Fibroblast of mammary gland (primary cell): ENCODE measurements at regions not wholly inside any gene's neighbourhood (a gene's known extent, or its start where the extent isn't known, plus 50 kb on each side); places are given as distances from the start of the nearest gene placed in this dataset.
"Not testable (repeated sequence)": the region's sequence is repeated elsewhere in the genome, so short reads cannot be mapped to it uniquely, and the experiment has no call there.

Experiments used
- DNase-seq: peaks from one replicate; pipeline ENCODE4 v3.0.0-alpha.2; 2010; ENCODE audit warnings: low read depth
- H3K4me3 ChIP-seq: 2 replicates; pipeline ENCODE4 v1.5.1; 2011; ENCODE audit warnings: low read depth, mild to moderate bottlenecking, low read length, moderate library complexity; ENCODE audit not compliant: control insufficient read depth
- TF ChIP-seq, protein P1 (sequence below): conservative IDR thresholded peaks from 2 replicates; pipeline ENCODE4 v1.5.1; 2011; ENCODE audit warnings: low read depth, low read length, inconsistent platforms; ENCODE audit not compliant: control insufficient read depth, insufficient read depth

DNA sequence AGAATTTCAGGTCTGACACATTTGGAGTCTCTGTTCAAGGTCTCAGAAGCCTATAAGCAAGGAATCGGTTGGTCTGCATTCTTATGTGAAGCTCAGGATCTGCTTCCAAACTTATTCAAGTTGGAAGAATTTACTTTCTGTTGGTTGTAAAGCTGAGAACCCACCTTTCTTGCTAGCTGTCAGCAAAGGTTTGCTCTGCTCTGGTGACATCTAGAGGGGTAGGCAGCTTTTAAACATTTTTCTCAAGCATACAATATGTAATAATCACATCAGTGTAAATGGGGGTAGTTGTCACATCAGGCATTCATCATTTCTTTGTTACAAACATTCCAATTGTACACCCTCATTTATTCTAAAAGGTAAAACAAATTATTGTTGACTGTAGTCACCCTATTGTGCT lies 935.2 kb downstream of the TRAM1L1 start:
- TF ChIP-seq, protein P1, sequence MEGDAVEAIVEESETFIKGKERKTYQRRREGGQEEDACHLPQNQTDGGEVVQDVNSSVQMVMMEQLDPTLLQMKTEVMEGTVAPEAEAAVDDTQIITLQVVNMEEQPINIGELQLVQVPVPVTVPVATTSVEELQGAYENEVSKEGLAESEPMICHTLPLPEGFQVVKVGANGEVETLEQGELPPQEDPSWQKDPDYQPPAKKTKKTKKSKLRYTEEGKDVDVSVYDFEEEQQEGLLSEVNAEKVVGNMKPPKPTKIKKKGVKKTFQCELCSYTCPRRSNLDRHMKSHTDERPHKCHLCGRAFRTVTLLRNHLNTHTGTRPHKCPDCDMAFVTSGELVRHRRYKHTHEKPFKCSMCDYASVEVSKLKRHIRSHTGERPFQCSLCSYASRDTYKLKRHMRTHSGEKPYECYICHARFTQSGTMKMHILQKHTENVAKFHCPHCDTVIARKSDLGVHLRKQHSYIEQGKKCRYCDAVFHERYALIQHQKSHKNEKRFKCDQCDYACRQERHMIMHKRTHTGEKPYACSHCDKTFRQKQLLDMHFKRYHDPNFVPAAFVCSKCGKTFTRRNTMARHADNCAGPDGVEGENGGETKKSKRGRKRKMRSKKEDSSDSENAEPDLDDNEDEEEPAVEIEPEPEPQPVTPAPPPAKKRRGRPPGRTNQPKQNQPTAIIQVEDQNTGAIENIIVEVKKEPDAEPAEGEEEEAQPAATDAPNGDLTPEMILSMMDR: no peak
- no peak overlapping the region for H3K4me3 ChIP-seq
- DNase-seq: no peak

DNA sequence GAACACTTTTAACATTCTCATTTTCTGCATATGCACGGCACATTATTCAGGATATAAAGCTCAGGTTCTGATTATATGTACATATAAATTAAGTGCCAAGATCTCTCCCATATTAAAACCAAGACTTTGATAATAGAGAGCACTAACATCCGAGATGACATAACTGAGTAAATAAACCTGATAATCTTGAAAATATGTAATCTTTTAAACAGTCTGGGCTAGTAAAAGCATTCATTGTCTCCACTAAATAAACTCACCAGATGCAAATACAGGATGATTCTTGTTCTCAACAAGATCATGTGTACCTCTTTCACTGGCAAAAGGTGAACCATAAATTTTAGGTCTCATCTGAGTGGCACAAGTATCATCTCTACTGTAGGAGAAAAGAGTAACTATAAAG lies 942.2 kb downstream of the TRAM1L1 start:
- H3K4me3 ChIP-seq: no peak overlapping the region
- DNase-seq: no peak
- TF ChIP-seq, protein P1: no peak

DNA sequence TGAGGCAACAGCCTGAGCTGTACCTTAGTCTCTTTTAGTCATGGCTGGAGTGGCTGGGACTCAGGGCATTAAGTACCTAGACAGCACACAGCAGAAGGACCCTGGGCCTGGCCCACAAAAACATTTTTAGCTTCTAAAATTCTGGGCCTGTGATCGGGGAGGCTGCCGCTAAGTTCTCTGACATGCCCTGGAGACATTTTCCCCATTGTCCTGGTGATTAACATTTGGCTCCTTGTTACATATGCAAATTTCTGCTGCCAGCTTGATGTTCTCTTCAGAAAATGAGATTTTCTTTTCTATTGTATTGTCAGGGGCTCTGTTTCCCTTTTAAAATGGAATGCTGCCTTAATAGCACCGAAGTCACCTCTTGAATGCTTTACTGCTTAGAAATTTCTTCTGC lies 952.4 kb downstream of the TRAM1L1 start:
- no peak overlapping the region for H3K4me3 ChIP-seq
- TF ChIP-seq, protein P1: no peak
- DNase-seq: no peak

DNA sequence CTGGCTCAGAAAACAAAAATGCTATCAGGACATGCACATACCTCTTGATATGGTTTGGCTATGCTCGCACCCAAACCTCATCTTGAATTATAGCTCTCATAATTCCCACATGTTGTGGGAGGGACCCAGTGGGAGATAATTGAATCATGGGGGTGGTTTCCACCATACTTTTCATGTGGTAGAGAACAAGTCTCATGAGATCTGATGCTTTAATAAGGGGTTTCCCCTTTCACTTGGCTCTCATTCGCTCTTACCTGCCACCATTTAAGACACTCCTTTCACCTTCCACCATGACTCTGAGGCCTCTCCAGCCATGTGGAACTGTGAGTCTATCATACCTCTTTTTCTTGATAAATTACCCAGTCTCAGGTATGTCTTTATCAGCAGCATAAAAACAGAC lies 958.6 kb downstream of the TRAM1L1 start:
- TF ChIP-seq, protein P1: no peak
- DNase-seq: no peak
- H3K4me3 ChIP-seq: no peak overlapping the region

DNA sequence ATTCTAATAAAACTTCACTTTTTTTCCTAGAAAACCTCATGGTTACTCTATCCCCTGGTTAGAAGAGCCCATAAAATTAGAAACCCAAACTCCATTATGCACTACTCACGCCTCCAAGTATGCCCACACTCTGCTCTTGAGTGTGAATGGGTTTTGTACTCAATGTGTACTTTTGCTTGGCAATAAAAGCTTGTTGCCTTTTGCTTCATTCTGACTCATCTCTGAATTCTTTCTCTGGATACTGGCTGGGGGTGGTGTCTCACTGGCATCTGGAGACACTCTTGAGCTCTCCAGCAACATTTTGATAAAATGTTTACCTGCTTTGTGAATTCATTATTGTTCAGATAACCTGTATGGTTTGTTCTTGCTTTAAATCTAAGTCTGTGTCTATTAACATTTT lies 963.3 kb downstream of the TRAM1L1 start:
- H3K4me3 ChIP-seq: no peak overlapping the region
- TF ChIP-seq, protein P1: no peak
- DNase-seq: no peak

DNA sequence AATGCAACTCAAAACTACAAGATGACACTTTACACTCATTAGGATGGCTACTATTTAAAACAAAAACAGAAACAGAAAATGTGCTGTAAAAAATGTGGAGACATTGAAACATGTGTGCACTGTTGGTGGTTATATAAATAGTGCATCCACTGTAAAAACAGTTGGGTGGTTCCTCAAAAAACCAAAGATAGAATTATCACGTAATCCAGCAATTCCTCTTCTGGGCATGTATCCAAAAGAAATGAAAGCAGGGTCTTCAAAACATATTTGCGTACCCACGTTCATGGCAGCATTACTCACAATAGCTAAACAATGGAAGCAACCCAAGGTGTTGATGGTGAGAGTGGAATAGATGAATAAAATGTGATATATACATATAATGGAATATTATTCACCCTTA lies 967.2 kb downstream of the TRAM1L1 start:
- TF ChIP-seq, protein P1: no peak
- no peak overlapping the region for H3K4me3 ChIP-seq
- no peak for DNase-seq

DNA sequence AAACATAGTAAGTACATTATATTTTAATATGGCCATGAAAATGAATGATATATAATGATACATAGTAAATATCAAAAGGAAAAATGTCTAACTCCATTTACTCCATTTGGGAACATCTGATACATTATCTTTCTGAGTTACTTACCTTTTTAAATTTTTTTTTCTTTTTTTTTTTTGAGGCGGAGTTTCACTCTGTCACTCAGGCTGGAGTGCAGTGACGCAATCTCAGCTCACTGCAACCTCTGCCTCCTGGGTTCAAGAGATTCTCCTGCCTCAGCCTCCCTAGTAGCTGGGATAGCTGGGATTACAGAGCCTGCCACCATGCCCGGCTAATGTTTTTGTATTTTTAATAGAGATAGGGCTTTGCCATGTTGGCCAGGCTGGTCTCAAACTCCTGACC lies 972.5 kb downstream of the TRAM1L1 start:
- not testable (repeated sequence) for DNase-seq, H3K4me3 ChIP-seq
